GM12878 (cell line): ENCODE measurements at regions not wholly inside any gene's neighbourhood (a gene's known extent, or its start where the extent isn't known, plus 50 kb on each side); places are given as distances from the start of the nearest gene placed in this dataset.

Experiments
- IRF4 ChIP-seq: IDR thresholded peaks from 2 replicates; pipeline ENCODE4 v1.6.1; 2011; ENCODE audit warnings: low read depth, low read length
- JUNB ChIP-seq: IDR thresholded peaks from 2 replicates; pipeline ENCODE4 v1.6.1; 2016; ENCODE audit warnings: antibody characterized with exemption, mild to moderate bottlenecking
- KAT2A ChIP-seq: conservative IDR thresholded peaks from 2 replicates; pipeline ENCODE4 v1.6.1; 2011; ENCODE audit warnings: low read depth, low read length; ENCODE audit not compliant: control insufficient read depth
- MYB ChIP-seq: fragments of 150-350 bp; IDR thresholded peaks from 2 replicates; pipeline ENCODE4 v1.6.1; 2014; ENCODE audit warnings: mild to moderate bottlenecking, low read depth, low read length, borderline replicate concordance
- POLR2A ChIP-seq: IDR thresholded peaks from 2 replicates; pipeline ENCODE4 v1.6.1; 2011; ENCODE audit warnings: low read depth, mild to moderate bottlenecking, low read length
- RUNX3 ChIP-seq: IDR thresholded peaks from 2 replicates; pipeline ENCODE4 v1.6.1; 2012; ENCODE audit warnings: low read length, inconsistent platforms
- TF ChIP-seq, protein P1 (sequence below): fragments of 450-650 bp; IDR thresholded peaks from 2 replicates; pipeline ENCODE4 v1.6.1; 2017; ENCODE audit warnings: mild to moderate bottlenecking, moderate library complexity
- TF ChIP-seq, protein P2 (sequence below): IDR thresholded peaks from 2 replicates; pipeline ENCODE4 v1.6.1; 2011; ENCODE audit warnings: borderline replicate concordance, low read depth, mild to moderate bottlenecking, moderate library complexity, low read length; ENCODE audit not compliant: insufficient read depth, poor library complexity, severe bottlenecking
- TF ChIP-seq, protein P3 (sequence below): fragments of 450-650 bp; IDR thresholded peaks from 2 replicates; pipeline ENCODE4 v1.6.1; 2017; ENCODE audit warnings: mild to moderate bottlenecking, low read depth, inconsistent platforms; ENCODE audit not compliant: poor library complexity, severe bottlenecking

GRCh38 chr2:139737659-139738058 lies 957.5 kb upstream of the NXPH2 start (continued):
- TF ChIP-seq, protein P1, sequence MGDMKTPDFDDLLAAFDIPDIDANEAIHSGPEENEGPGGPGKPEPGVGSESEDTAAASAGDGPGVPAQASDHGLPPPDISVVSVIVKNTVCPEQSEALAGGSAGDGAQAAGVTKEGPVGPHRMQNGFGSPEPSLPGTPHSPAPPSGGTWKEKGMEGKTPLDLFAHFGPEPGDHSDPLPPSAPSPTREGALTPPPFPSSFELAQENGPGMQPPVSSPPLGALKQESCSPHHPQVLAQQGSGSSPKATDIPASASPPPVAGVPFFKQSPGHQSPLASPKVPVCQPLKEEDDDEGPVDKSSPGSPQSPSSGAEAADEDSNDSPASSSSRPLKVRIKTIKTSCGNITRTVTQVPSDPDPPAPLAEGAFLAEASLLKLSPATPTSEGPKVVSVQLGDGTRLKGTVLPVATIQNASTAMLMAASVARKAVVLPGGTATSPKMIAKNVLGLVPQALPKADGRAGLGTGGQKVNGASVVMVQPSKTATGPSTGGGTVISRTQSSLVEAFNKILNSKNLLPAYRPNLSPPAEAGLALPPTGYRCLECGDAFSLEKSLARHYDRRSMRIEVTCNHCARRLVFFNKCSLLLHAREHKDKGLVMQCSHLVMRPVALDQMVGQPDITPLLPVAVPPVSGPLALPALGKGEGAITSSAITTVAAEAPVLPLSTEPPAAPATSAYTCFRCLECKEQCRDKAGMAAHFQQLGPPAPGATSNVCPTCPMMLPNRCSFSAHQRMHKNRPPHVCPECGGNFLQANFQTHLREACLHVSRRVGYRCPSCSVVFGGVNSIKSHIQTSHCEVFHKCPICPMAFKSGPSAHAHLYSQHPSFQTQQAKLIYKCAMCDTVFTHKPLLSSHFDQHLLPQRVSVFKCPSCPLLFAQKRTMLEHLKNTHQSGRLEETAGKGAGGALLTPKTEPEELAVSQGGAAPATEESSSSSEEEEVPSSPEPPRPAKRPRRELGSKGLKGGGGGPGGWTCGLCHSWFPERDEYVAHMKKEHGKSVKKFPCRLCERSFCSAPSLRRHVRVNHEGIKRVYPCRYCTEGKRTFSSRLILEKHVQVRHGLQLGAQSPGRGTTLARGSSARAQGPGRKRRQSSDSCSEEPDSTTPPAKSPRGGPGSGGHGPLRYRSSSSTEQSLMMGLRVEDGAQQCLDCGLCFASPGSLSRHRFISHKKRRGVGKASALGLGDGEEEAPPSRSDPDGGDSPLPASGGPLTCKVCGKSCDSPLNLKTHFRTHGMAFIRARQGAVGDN, result no peak
- TF ChIP-seq, protein P2, sequence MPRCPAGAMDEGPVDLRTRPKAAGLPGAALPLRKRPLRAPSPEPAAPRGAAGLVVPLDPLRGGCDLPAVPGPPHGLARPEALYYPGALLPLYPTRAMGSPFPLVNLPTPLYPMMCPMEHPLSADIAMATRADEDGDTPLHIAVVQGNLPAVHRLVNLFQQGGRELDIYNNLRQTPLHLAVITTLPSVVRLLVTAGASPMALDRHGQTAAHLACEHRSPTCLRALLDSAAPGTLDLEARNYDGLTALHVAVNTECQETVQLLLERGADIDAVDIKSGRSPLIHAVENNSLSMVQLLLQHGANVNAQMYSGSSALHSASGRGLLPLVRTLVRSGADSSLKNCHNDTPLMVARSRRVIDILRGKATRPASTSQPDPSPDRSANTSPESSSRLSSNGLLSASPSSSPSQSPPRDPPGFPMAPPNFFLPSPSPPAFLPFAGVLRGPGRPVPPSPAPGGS, result no peak
- TF ChIP-seq MYB, result no peak
- TF ChIP-seq, protein P3, sequence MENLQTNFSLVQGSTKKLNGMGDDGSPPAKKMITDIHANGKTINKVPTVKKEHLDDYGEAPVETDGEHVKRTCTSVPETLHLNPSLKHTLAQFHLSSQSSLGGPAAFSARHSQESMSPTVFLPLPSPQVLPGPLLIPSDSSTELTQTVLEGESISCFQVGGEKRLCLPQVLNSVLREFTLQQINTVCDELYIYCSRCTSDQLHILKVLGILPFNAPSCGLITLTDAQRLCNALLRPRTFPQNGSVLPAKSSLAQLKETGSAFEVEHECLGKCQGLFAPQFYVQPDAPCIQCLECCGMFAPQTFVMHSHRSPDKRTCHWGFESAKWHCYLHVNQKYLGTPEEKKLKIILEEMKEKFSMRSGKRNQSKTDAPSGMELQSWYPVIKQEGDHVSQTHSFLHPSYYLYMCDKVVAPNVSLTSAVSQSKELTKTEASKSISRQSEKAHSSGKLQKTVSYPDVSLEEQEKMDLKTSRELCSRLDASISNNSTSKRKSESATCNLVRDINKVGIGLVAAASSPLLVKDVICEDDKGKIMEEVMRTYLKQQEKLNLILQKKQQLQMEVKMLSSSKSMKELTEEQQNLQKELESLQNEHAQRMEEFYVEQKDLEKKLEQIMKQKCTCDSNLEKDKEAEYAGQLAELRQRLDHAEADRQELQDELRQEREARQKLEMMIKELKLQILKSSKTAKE, result no peak
- TF ChIP-seq JUNB, result no peak
- no peak for TF ChIP-seq RUNX3
- no peak for TF ChIP-seq IRF4
- no peak for TF ChIP-seq KAT2A
- TF ChIP-seq POLR2A, result no peak
